Ovary (tissue), 7 donors: ENCODE measurements at regions not wholly inside any gene's neighbourhood (a gene's known extent, or its start where the extent isn't known, plus 50 kb on each side); places are given as distances from the start of the nearest gene placed in this dataset.

Source experiments
- DNase-seq, 5 donors: peaks; one replicate each; pipeline ENCODE4 v3.0.0-alpha.2; 2019 to 2020
- H3K27ac ChIP-seq, 2 donors: fragments of 200-600 bp; one replicate each; pipeline versions ENCODE4 v1.5.1 to v1.8.0; 2019 to 2022
- H3K27me3 ChIP-seq: fragments of 200-600 bp; one replicate; pipeline ENCODE4 v1.8.0; 2022
- H3K36me3 ChIP-seq: fragments of 200-600 bp; sonication (generic); one replicate; pipeline ENCODE4 v1.5.1; 2019
- H3K4me1 ChIP-seq: one replicate; pipeline ENCODE4 v1.8.1; 2013; ENCODE audit warnings: mild to moderate bottlenecking, moderate library complexity; ENCODE audit not compliant: insufficient read depth
- H3K4me3 ChIP-seq: fragments of 200-600 bp; sonication (generic); one replicate; pipeline ENCODE4 v1.5.1; 2017
- H3K9me3 ChIP-seq, 2 donors: fragments of 200-600 bp in 1 of 2; sonication (generic) in 1 of 2; one replicate each; pipeline versions ENCODE4 v1.5.1 to v1.8.1; 2013 to 2019; ENCODE audit warnings: mild to moderate bottlenecking in 1 of 2, moderate library complexity in 1 of 2
- CTCF ChIP-seq, 3 donors: fragments of 450-650 bp in 2 of 3; fragments of 200-600 bp in 1 of 3; IDR thresholded peaks; one replicate each; pipeline versions ENCODE4 v1.5.1 to v1.8.0; 2016 to 2022; ENCODE audit warnings: antibody characterized with exemption in 3 of 3, mild to moderate bottlenecking in 1 of 3
- EP300 ChIP-seq: sonication (generic); formaldehyde crosslinking; IDR thresholded peaks from one replicate; pipeline ENCODE4 v1.6.1; 2017; ENCODE audit warnings: antibody characterized with exemption
- POLR2A ChIP-seq: fragments of 450-650 bp; IDR thresholded peaks from one replicate; pipeline ENCODE4 v1.6.1; 2017; ENCODE audit warnings: antibody characterized with exemption, mild to moderate bottlenecking, moderate library complexity
- WGBS, 3 donors: extraction: QIAGEN DNeasy Blood & Tissue Kit in 1 of 3; methylation state at CpG; one replicate each; pipeline versions ENCODE4 v1.1.5 to v1.1.7; 2013 to 2017; 5-methylcytosine and 5-hydroxymethylcytosine counted together
- intact Hi-C, 4 donors: fragments of 100-400 bp; cut with DNase I; formaldehyde crosslinking; loops; one replicate each; pipeline versions ENCODE4 v1.11.0 to v1.15.1; 2022 to 2023
- donor health status: DM: no; HTN: no; CAD: no; lungs with moderate emphysema.
- donor health status: DM: no; HTN: no; CAD: no.
- donor health status: Bipolar disorder and iron deficiency.
- donor health status: DM: no; HTN: no; CAD: no.
- donor health status: DM: yes; HTN: yes; CAD: no.

- no peaks in the 10 kb centered on the region for H3K27me3 ChIP-seq
- no peak overlapping the region for H3K4me3 ChIP-seq
- WGBS, 3 donors, result 56 to 71% (median 70%) methylated on average over 6 of the region's 6 CpGs
- DNase-seq, result no peak
- TF ChIP-seq CTCF (IDR thresholded peaks at IDR 0.05) (no peak), POLR2A (no peak), EP300 (no peak)
- H3K4me1 ChIP-seq, result no peaks in the 10 kb centered on the region
- no peak overlapping the region for H3K27ac ChIP-seq
- H3K9me3 ChIP-seq, result no peaks in the 10 kb centered on the region
- intact Hi-C loops, result no loop called here
- no peaks in the 10 kb centered on the region for H3K36me3 ChIP-seq
Measured at GRCh38 chr4:134747108-134747805, 545.7 kb upstream of the PABPC4L start.

DNA sequence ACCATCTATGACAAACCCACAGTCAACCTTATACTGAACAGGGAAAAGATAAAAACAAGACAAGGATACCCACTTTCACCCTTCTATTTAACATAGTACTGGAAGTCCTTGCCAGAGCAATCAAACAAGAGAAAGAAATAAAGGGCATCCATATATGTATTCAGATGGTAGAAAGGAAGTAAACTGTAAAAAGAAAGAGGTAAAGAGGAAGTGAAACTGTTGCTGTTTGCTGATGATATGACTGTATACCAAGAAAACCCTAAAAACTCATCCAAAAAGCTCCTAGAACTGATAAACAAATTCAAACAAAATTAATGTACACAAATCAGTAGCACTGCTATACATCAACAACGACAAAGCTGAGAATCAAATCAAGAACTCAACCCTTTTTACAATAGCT lies 538.7 kb upstream of the PABPC4L start:
- Histone ChIP-seq H3K27me3 (no peaks in the 10 kb centered on the region), H3K4me1 (no peaks in the 10 kb centered on the region), H3K9me3 (no peaks in the 10 kb centered on the region), H3K27ac (no peak overlapping the region), H3K4me3 (no peak overlapping the region), H3K36me3 (no peaks in the 10 kb centered on the region)
- intact Hi-C loops, result no loop called here
- TF ChIP-seq CTCF (IDR thresholded peaks at IDR 0.05) (no peak), EP300 (no peak), POLR2A (no peak)
- DNase-seq, result no peak
- WGBS, 3 donors, result 85 to 91% (median 89%) methylated on average over 1 of the region's 1 CpG

DNA sequence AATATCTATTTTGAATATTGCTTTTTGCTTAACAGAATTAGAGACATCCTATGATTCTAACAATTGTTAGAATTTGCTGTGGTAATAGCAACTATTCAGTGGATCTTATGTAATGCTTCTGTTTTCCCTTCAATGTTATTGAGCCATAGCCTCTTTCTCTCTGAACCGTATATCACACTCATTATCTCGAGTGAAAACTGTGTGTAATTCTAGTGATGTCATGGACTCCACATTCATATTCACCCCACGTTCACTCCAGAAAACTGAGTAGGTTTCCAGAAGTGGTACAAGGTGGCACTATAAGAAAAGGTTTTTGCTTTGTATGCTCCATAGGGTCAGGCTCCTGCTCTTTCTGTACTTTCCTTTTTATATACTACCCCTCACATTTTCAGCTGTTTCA lies 534.3 kb upstream of the PABPC4L start:
- H3K36me3 ChIP-seq, result no peaks in the 10 kb centered on the region
- no peaks in the 10 kb centered on the region for H3K4me1 ChIP-seq
- no peak for DNase-seq
- intact Hi-C loops, result no loop called here
- TF ChIP-seq POLR2A, result no peak
- TF ChIP-seq CTCF (IDR thresholded peaks at IDR 0.05), result no peak
- no peak for TF ChIP-seq EP300
- H3K9me3 ChIP-seq, result no peaks in the 10 kb centered on the region
- 70 to 73% (median 72%) methylated on average over 3 of the region's 3 CpGs for WGBS, 3 donors
- H3K27me3 ChIP-seq, result no peaks in the 10 kb centered on the region
- H3K4me3 ChIP-seq, result no peak overlapping the region
- no peak overlapping the region for H3K27ac ChIP-seq

DNA sequence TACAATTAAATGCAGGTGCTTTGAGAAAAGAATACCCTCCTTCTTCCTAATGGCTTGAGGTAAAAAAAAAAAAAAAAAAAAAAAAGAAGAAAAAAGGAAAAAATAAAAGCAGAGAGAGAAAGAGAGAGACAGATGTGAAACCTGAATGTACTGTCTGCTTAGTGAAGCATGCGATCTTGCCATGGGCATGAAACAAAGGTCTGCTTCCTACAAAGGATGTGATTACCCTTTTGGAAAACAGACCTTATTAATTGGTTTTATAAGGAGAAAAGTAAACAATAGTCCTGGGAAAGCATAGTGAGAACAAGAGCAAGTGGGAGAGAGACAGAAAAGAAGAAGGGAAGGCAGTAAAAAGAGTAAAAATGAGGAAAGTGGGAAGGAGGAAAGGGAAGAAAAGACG lies 526.1 kb upstream of the PABPC4L start:
- Histone ChIP-seq H3K4me3 (no peak overlapping the region), H3K36me3 (no peaks in the 10 kb centered on the region), H3K9me3 (no peaks in the 10 kb centered on the region), H3K27me3 (no peaks in the 10 kb centered on the region), H3K27ac (no peak overlapping the region), H3K4me1 (no peaks in the 10 kb centered on the region)
- intact Hi-C loops, result no loop called here
- 65 to 81% (median 74%) methylated on average over 2 of the region's 2 CpGs for WGBS, 3 donors
- no peak for TF ChIP-seq POLR2A
- TF ChIP-seq CTCF (IDR thresholded peaks at IDR 0.05), result no peak
- TF ChIP-seq EP300, result no peak
- DNase-seq, result no peak
